ENCODE measurements at regions not wholly inside any gene's neighbourhood (a gene's known extent, or its start where the extent isn't known, plus 50 kb on each side); places are given as distances from the start of the nearest gene placed in this dataset.

GRCh38 chr18:24802456-24802855 is 342.0 kb downstream of the HRH4 start:
- ATAC-seq (no peak), DNase-seq (ENCODE audit: low spot score) (no peak)
- intact Hi-C loops (cut with DNase I), result no loop called here

GRCh38 chr18:24805156-24805555 is 344.7 kb downstream of the HRH4 start:
- intact Hi-C loops (cut with DNase I), result no loop called here
- no peak for ATAC-seq
- DNase-seq (ENCODE audit: low spot score), result no peak

- intact Hi-C loops (cut with DNase I), result no loop called here
- no peak for DNase-seq (ENCODE audit: low spot score)
- no peak for ATAC-seq
Observed at GRCh38 chr18:24809173-24809950, 348.9 kb downstream of the HRH4 start.

GRCh38 chr18:24810561-24811305 is 350.3 kb downstream of the HRH4 start:
- ATAC-seq (no peak), DNase-seq (ENCODE audit: low spot score) (no peak)
- intact Hi-C loops (cut with DNase I), result no loop called here

GRCh38 chr18:24811950-24812681 is 351.7 kb downstream of the HRH4 start:
- ATAC-seq (no peak), DNase-seq (ENCODE audit: low spot score) (no peak)
- intact Hi-C loops (cut with DNase I), result no loop called here

- intact Hi-C loops (cut with DNase I), result no loop called here
- ATAC-seq (no peak), DNase-seq (ENCODE audit: low spot score) (no peak)
Observed at GRCh38 chr18:24814521-24814920, 354.1 kb downstream of the HRH4 start.

- ATAC-seq (no peak), DNase-seq (ENCODE audit: low spot score) (no peak)
- intact Hi-C loops (cut with DNase I), result no loop called here
Observed at GRCh38 chr18:24817150-24817549, 356.7 kb downstream of the HRH4 start.

GRCh38 chr18:24817587-24818371 is 357.3 kb downstream of the HRH4 start:
- no peak for ATAC-seq
- no peak for DNase-seq (ENCODE audit: low spot score)
- intact Hi-C loops (cut with DNase I), result no loop called here

GRCh38 chr18:24818441-24818840 is 358.0 kb downstream of the HRH4 start:
- ATAC-seq (no peak), DNase-seq (ENCODE audit: low spot score) (no peak)
- intact Hi-C loops (cut with DNase I), result no loop called here

- intact Hi-C loops (cut with DNase I), result no loop called here
- no peak for ATAC-seq
- DNase-seq (ENCODE audit: low spot score), result no peak
Observed at GRCh38 chr18:24819141-24819890, 358.9 kb downstream of the HRH4 start.

- intact Hi-C loops (cut with DNase I), result no loop called here
- DNase-seq (ENCODE audit: low spot score), result no peak
- no peak for ATAC-seq
Observed at GRCh38 chr18:24825397-24825796, 365.0 kb downstream of the HRH4 start.

- no peak for DNase-seq (ENCODE audit: low spot score)
- no peak for ATAC-seq
- intact Hi-C loops (cut with DNase I), result no loop called here
Observed at GRCh38 chr18:24826605-24827004, 366.2 kb downstream of the HRH4 start.

- DNase-seq (ENCODE audit: low spot score) (no peak), ATAC-seq (no peak)
- intact Hi-C loops (cut with DNase I), result no loop called here
Observed at GRCh38 chr18:24827501-24827900, 367.1 kb downstream of the HRH4 start.

- no peak for DNase-seq (ENCODE audit: low spot score)
- intact Hi-C loops (cut with DNase I), result no loop called here
- ATAC-seq, result no peak
Observed at GRCh38 chr18:24831081-24831480, 370.6 kb downstream of the HRH4 start.

GRCh38 chr18:24831871-24832665 is 371.6 kb downstream of the HRH4 start:
- intact Hi-C loops (cut with DNase I), result no loop called here
- ATAC-seq, result no peak
- DNase-seq (ENCODE audit: low spot score), result no peak

- DNase-seq (ENCODE audit: low spot score) (no peak), ATAC-seq (no peak)
- intact Hi-C loops (cut with DNase I), result no loop called here
Observed at GRCh38 chr18:24835751-24836150, 375.3 kb downstream of the HRH4 start.

GRCh38 chr18:24837066-24837465 is 376.6 kb downstream of the HRH4 start:
- intact Hi-C loops (cut with DNase I), result no loop called here
- no peak for ATAC-seq
- DNase-seq (ENCODE audit: low spot score), result no peak

- DNase-seq (ENCODE audit: low spot score) (no peak), ATAC-seq (no peak)
- intact Hi-C loops (cut with DNase I), result no loop called here
Observed at GRCh38 chr18:24840051-24840450, 379.6 kb downstream of the HRH4 start.

Measured in sciatic nerve (tissue), 2 donors.